ENCODE measurements at regions not wholly inside any gene's neighbourhood (a gene's known extent, or its start where the extent isn't known, plus 50 kb on each side); places are given as distances from the start of the nearest gene placed in this dataset.
A peak's percentile ranks its signal among the peaks of the same experiment; 100 is the strongest.

DNA sequence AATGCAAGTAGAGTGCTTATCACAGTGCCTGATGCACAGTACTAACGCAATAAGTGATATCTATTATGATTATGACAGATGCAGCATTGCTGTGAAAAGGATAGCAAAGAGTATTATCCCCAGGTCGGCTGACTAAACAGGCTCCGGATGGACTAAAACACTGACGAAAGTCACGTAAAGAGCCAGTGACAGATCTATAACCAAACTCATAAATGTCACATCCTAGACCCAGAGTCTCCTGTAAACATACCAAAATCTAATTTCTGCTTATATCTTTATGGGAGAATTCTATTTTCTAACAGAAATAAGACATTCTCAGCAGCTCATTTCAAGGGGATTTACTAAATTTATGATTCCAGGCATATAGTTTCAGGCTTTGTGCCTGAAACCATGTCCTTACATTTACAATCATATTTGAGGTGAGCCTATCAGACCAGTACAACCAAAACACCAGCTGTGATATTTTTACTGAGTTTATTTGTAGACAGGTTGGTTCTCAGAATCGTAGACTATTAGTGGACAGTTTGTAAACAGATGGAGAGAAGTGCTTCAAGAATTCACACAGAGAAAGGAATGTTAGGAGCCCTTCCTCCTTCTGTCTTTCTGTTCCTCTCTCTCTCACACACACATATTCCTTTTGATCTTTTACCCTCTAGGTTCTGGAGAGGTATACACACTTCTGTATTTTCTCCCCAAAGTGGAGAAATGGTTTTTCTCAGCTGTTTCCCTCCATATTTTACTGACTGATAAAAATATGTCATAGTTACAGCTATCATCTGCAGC lies 52.4 kb upstream of the WDR26 start:
- Histone ChIP-seq H3K4me2 (ENCODE audit: low read length) (no peak overlapping the region), H3K4me3 (ENCODE audit: low read length) (no peak overlapping the region), H3K4me1 (ENCODE audit: insufficient read depth, low read length) (peaks cover 8% of the 10 kb centered on the region), H3K27me3 (ENCODE audit: low read length) (no peaks in the 10 kb centered on the region), H3K9ac (ENCODE audit: low read length) (no peak overlapping the region), H3K9me2 (replicated peaks; ENCODE audit: low read length) (no peaks in the 10 kb centered on the region), H4K20me1 (ENCODE audit: low read length) (no peaks in the 10 kb centered on the region), H3K9me3 (ENCODE audit: low read length) (no peaks in the 10 kb centered on the region), H3K79me2 (ENCODE audit: low read length) (no peaks in the 10 kb centered on the region), H3F3A (ENCODE audit: low read length, unreplicated experiment) (no peaks in the 10 kb centered on the region), H3K27ac (ENCODE audit: low read length) (no peak overlapping the region), H3K36me3 (ENCODE audit: low read depth, low read length) (no peaks in the 10 kb centered on the region), H2AFZ (ENCODE audit: low read length) (no peak overlapping the region; the same call in 1 of the 2 replicates)
- CTCF ChIA-PET = interaction anchor here (0.7 kb wide), 1 partner anchor 599 kb away, joined by 3 read pairs; no protein-coding TSS in a partner anchor
- DNase-seq (no peak), ATAC-seq (no peak)
- intact Hi-C loops (cut with micrococcal nuclease) = no loop called here
- TF ChIP-seq EZH2phosphoT487 (IDR thresholded peaks at IDR 0.05; ENCODE audit: borderline replicate concordance, low read length) (no peak), EZH2 (IDR thresholded peaks at IDR 0.05; ENCODE audit: low read length, unreplicated experiment) (no peak)
- TF ChIP-seq, protein P1, sequence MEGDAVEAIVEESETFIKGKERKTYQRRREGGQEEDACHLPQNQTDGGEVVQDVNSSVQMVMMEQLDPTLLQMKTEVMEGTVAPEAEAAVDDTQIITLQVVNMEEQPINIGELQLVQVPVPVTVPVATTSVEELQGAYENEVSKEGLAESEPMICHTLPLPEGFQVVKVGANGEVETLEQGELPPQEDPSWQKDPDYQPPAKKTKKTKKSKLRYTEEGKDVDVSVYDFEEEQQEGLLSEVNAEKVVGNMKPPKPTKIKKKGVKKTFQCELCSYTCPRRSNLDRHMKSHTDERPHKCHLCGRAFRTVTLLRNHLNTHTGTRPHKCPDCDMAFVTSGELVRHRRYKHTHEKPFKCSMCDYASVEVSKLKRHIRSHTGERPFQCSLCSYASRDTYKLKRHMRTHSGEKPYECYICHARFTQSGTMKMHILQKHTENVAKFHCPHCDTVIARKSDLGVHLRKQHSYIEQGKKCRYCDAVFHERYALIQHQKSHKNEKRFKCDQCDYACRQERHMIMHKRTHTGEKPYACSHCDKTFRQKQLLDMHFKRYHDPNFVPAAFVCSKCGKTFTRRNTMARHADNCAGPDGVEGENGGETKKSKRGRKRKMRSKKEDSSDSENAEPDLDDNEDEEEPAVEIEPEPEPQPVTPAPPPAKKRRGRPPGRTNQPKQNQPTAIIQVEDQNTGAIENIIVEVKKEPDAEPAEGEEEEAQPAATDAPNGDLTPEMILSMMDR (conservative IDR thresholded peaks at IDR 0.05; ENCODE audit: low read depth, low read length) = no peak
- BruUV-seq (replicated peaks) = no TSS peak
- POLR2A ChIA-PET (ENCODE audit: unreplicated experiment) = no interaction called here

DNA sequence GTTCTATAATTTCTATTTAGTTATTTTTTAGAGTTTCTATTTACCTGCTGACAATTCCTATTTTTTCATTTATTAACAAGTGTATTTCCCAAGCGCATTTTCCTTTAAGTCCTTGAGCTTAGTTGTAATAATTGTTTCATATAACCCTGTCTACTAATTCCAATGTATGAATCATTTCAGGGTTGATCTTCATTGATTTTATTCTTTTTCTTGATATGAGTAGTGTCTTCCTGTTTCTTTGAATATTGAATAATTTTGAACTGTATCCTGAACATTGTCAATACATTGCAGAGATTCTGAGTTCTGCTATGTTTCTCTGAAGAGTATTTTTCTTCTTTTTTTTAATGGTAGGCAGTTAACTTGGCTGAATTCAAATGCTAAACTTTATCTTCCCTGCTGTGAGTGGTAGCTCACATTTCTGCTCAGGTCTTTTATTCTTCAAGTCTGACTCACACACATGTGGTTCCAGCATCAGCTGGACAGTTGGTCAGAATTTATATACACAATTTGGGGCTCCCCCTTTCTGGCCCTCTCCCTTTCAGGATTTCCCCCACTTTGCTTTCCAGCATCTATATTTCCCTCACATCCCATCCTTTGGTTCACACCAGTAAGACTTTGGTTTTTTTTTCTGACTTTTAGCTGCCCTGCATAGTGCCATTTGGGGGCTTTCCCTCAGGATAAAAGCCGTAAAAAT lies 54.4 kb upstream of the WDR26 start:
- peak; percentile 31 for ATAC-seq

More for the DNA sequence above, 54.4 kb upstream of the WDR26 start:
- Histone ChIP-seq H2AFZ (ENCODE audit: low read length) (no peak overlapping the region), H3K4me1 (ENCODE audit: insufficient read depth, low read length) (peaks cover 25% of the 10 kb centered on the region), H3K27ac (ENCODE audit: low read length) (no peak overlapping the region), H3K36me3 (ENCODE audit: low read depth, low read length) (no peaks in the 10 kb centered on the region), H3K4me3 (ENCODE audit: low read length) (no peak overlapping the region), H3F3A (ENCODE audit: low read length, unreplicated experiment) (no peaks in the 10 kb centered on the region), H3K9me3 (ENCODE audit: low read length) (no peaks in the 10 kb centered on the region), H3K9ac (ENCODE audit: low read length) (no peak overlapping the region), H3K79me2 (ENCODE audit: low read length) (no peaks in the 10 kb centered on the region), H4K20me1 (ENCODE audit: low read length) (no peaks in the 10 kb centered on the region), H3K27me3 (ENCODE audit: low read length) (no peaks in the 10 kb centered on the region), H3K4me2 (ENCODE audit: low read length) (no peak overlapping the region), H3K9me2 (replicated peaks; ENCODE audit: low read length) (no peaks in the 10 kb centered on the region)
- ChIA-PET POLR2A (ENCODE audit: unreplicated experiment) (no interaction called here), CTCF (interaction anchor here (0.5 to 0.6 kb wide), 4 partner anchors 24 to 191 kb away, joined by 3 to 13 read pairs (median 6); no protein-coding TSS in a partner anchor)
- BruUV-seq (replicated peaks) = no TSS peak
- TF ChIP-seq EZH2 (IDR thresholded peaks at IDR 0.05; ENCODE audit: low read length, unreplicated experiment) (no peak), EZH2phosphoT487 (IDR thresholded peaks at IDR 0.05; ENCODE audit: borderline replicate concordance, low read length) (no peak)
- TF ChIP-seq, protein P1 (conservative IDR thresholded peaks at IDR 0.05; ENCODE audit: low read depth, low read length) = no peak
- intact Hi-C loops (cut with micrococcal nuclease) = no loop called here
- DNase-seq = no peak

Measured in PC-3 (cell line).